Activated T-cell treated with anti-CD3 and anti-CD28 coated beads, Interleukin-2, amount 50 U/mL, for 24 hours (primary cell): ENCODE measurements at regions not wholly inside any gene's neighbourhood (a gene's known extent, or its start where the extent isn't known, plus 50 kb on each side); places are given as distances from the start of the nearest gene placed in this dataset.
"Not testable (repeated sequence)": the region's sequence is repeated elsewhere in the genome, so short reads cannot be mapped to it uniquely, and the experiment has no call there.

ENCODE experiments used
- DNase-seq: peaks from one replicate; pipeline ENCODE4 v3.0.0-alpha.2; 2020
- H3K27ac Mint-ChIP-seq: 2 replicates; pipeline ENCODE4 v1.8.0; 2020; ENCODE audit warnings: mild to moderate bottlenecking, mixed read lengths
- H3K27me3 Mint-ChIP-seq: 2 replicates; pipeline ENCODE4 v1.8.0; 2020; ENCODE audit warnings: mixed read lengths
- H3K36me3 Mint-ChIP-seq: 2 replicates; pipeline ENCODE4 v1.8.0; 2020; ENCODE audit warnings: low read depth, mixed read lengths
- H3K4me1 Mint-ChIP-seq: 2 replicates; pipeline ENCODE4 v1.8.0; 2020; ENCODE audit warnings: low read depth, mixed read lengths
- H3K4me3 Mint-ChIP-seq: 2 replicates; pipeline ENCODE4 v1.8.0; 2020; ENCODE audit warnings: mild to moderate bottlenecking, moderate library complexity, mixed read lengths
- H3K9me3 Mint-ChIP-seq: 2 replicates; pipeline ENCODE4 v1.8.0; 2020; ENCODE audit warnings: mixed read lengths

DNA sequence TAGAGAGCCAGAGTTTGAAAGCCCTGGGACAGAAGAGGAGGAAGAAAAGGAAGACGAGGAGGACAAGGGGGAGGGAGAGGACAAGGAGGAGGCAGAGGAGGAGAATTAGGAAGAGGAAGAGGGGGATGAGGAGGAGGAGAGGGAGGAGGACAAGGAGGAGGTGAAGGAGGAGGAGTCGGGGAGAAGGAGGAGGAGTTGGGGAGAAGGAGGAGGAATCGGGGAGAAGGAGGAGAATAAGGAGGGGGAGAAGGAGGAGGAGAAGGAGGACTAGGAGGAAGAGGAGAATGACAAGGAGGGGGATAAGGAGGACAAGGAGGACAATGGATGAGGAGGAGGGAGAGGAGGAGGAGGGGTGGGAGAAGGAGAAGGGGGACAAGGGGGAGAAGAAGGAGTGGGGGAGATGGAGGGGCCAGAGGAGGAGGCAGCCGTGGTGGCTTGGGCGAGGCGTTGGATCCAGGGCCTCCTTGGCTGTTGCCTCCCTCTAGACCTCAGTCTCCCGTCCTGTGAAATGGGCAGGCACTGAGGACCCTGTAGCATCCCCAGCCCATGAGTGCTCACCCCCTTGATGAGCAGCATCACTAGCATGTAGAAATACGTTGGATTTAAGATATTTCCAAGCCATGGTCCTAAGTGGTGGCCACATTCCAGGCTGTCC is 179.6 kb downstream of the LMLN start:
- not testable (repeated sequence) for H3K36me3 Mint-ChIP-seq, DNase-seq, H3K27me3 Mint-ChIP-seq, H3K4me3 Mint-ChIP-seq, H3K9me3 Mint-ChIP-seq, H3K4me1 Mint-ChIP-seq, H3K27ac Mint-ChIP-seq

DNA sequence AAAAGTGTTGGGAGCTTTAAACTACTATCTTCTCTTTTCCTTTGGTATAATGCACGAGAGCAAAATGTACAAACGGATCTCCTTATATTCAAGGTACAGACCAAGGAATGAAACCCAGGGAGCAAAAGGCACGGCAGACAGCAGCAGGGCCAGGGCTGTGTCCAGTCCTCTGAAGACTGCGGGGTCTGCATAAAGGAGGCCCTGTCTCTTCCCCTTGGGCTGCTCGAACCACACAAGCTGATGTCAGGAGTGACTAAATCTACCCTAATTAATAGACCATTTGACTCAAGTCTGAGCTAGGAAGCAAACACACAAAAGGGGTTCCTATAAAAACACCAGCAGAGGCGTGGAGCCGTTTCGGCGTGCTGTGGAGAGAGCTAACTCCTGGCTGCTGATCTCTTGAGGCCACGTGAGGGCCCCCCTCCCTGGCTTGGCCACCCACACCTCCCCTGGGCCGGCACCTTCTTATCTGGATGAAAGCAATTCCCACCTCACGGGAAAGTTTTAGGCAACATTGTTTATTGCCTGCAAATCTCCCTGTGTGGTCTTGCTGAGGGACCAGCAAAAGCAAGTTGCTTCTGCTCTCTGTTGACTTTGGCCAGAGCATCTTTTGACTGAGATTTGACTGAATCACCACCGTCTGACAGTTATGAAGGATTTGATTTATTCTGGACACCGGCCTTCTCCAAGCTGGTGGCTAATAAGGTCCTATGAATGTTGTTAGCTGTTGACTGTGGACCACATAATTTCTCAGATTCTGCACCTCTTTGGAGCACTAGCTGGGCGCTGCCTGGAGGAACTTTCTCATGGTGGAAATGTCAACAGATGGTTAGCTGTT is 183.5 kb downstream of the LMLN start:
- H3K4me3 Mint-ChIP-seq, H3K4me1 Mint-ChIP-seq: not testable (repeated sequence)

DNA sequence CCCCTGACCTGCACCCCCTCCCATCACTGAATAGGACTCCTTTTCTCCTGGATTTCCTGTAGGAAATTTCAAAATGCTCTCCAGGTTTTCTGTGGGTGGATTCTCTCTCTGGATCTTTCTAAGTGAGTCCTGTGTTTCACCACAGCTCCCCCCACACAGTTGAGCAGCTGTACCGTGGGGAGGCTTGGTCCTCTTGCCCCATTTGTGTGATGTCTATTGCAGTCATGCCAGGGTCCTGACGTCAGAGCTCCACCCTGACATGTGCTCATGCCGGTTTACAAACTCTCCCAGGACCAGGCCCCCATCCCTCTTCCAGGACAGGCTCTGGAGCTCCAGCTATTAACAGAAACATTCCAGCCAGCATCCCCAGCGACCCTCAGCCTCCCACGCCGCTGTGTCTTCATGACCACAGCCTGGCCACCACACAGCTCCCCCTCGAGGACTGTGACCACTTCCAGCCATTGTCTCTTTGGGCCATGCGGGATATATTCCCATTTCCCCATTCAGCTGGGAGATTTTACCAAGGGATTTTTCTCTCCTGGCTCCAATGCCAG is 185.3 kb downstream of the LMLN start:
- H3K4me3 Mint-ChIP-seq, H3K27me3 Mint-ChIP-seq, DNase-seq, H3K36me3 Mint-ChIP-seq, H3K9me3 Mint-ChIP-seq, H3K4me1 Mint-ChIP-seq, H3K27ac Mint-ChIP-seq: not testable (repeated sequence)

More for the DNA sequence above, 183.5 kb downstream of the LMLN start:
- not testable (repeated sequence) for H3K27ac Mint-ChIP-seq, H3K36me3 Mint-ChIP-seq, DNase-seq, H3K9me3 Mint-ChIP-seq, H3K27me3 Mint-ChIP-seq

DNA sequence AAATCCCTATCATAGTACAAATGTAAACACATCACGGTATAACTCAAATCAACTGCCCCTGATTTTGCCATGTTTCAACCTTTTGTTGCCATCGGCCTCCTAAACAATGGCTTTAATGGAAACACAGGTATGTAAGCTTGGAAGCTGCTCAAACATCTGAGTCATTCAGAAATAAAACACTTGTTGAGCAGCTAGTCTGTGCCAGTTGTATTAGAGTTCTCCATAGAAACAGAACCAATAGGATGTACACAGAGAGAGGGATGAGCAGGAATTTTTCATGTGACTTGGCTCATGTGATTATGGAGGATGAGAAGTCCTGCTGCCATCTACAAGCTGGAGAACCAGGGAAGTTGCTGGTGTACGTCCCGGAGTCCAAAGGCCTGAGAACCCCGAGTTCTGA is 186.1 kb downstream of the LMLN start:
- DNase-seq, H3K9me3 Mint-ChIP-seq, H3K27ac Mint-ChIP-seq: not testable (repeated sequence)

DNA sequence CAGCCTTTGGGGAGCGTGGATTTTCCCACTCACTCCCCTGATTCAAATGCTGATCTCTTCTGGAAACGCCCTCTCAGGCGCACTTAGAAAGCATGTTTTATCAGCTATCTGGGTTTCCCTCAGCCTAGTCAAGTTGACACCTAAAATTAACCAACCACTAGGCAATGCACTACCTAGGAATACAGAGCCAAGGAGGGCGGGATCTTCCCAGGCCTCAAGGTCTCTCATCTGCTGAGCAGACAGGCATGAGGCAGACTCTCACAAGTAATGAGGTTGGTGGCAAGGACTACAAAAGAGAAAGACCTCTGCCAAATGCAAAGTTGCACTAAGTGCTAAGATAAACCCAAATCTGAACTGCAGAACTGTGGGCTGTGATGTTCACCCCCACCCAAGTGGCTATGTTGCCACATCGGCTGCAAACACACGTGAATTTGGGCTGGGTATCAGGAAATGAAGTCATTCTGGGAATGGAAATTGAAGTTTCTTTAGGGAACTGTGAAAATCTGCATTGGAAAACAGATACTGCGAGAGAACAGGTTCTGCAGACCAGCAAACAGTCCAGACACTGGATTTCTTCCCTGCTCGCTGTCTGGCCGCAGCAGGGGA is 186.6 kb downstream of the LMLN start:
- H3K27me3 Mint-ChIP-seq = not testable (repeated sequence)

More for the DNA sequence above, 186.1 kb downstream of the LMLN start:
- not testable (repeated sequence) for H3K36me3 Mint-ChIP-seq, H3K27me3 Mint-ChIP-seq, H3K4me3 Mint-ChIP-seq, H3K4me1 Mint-ChIP-seq

DNA sequence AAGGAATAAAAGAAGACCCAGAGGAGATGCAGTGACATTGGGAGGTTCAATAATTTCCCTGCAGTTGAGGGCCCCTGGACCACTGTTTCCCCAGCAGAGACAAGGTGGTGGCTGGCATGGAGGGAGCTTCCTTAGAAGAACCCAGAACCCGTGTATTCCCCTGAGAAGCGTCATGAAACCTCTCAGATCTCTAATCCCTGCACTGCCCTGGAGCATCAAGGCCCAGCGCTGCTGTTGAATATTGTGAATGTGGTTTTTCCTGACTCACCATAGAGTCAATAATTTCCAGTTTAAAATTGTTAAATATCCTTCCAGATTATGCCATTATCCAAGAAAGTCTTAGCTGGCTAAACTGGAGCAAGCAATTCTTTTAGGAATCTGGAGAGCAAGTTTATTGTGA is 187.2 kb downstream of the LMLN start:
- H3K4me3 Mint-ChIP-seq, H3K9me3 Mint-ChIP-seq, H3K27ac Mint-ChIP-seq, DNase-seq, H3K27me3 Mint-ChIP-seq, H3K4me1 Mint-ChIP-seq, H3K36me3 Mint-ChIP-seq: not testable (repeated sequence)

More for the DNA sequence above, 186.6 kb downstream of the LMLN start:
- DNase-seq, H3K9me3 Mint-ChIP-seq, H3K4me3 Mint-ChIP-seq, H3K36me3 Mint-ChIP-seq, H3K27ac Mint-ChIP-seq, H3K4me1 Mint-ChIP-seq: not testable (repeated sequence)

DNA sequence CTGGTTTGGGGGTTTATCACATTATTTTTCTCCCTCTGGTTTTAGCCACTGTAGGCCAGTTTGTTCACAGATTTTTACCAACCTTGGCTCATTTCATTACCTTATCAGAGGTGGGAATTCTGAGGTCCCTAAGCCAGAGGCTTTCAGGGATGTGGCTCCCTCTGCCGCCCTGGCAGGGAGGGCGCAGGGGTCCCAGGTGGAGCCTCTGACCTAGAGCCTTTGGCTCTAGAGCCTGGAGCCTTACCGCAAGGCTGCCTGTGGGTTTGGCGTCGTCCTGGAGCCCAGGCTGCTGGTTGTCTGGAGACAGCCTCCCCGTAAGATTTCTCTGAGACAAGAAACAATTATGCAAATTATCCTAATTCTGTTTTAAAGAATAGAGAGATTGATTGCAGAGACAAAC is 188.0 kb downstream of the LMLN start:
- H3K27me3 Mint-ChIP-seq = peaks cover 14% of the 10 kb centered on the region
- not testable (repeated sequence) for H3K4me1 Mint-ChIP-seq, H3K9me3 Mint-ChIP-seq, DNase-seq, H3K36me3 Mint-ChIP-seq, H3K27ac Mint-ChIP-seq, H3K4me3 Mint-ChIP-seq

DNA sequence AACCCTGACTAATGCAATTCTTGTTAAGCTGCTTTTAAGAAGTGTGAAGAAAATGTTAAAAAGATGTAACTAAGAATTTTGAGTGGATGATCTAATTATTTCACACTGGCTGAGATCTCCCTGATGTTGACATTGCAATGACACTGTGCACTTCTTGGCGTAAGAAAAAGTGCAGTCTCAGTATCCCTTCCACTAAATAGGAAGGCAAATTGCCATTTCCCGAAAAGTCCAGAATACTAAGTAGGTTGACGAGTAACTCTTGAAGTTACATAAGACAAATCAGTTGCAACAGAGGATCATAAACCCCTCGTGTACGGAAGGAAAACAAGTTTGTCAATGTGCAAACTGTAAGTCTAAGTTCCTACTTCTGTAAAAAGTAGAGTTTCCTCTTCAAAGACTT is 189.9 kb downstream of the LMLN start:
- peaks cover 15% of the 10 kb centered on the region for H3K27me3 Mint-ChIP-seq
- not testable (repeated sequence) for DNase-seq, H3K27ac Mint-ChIP-seq, H3K36me3 Mint-ChIP-seq, H3K4me3 Mint-ChIP-seq, H3K9me3 Mint-ChIP-seq, H3K4me1 Mint-ChIP-seq

DNA sequence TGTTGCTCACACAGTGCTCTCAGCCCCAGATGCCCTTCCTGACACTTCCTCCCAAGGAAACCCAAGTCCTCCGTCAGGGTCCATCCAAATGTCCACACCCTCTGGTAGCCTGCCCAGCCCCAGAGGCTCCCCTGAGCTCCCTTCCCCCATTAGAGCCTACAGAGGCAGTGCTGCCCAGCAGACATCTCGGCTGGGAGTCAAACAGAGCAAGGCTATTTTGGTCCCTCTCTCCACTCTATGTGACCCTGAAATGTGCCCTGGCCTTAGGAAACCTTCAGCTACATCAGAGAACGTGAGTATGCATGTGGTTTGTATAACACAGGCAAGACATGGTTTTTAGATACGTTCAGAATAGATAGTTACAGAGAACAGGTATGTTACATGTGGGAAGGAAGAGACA is 191.8 kb downstream of the LMLN start:
- not testable (repeated sequence) for H3K4me1 Mint-ChIP-seq, H3K36me3 Mint-ChIP-seq, H3K27ac Mint-ChIP-seq, H3K9me3 Mint-ChIP-seq, DNase-seq, H3K4me3 Mint-ChIP-seq
- peaks cover 14% of the 10 kb centered on the region for H3K27me3 Mint-ChIP-seq

DNA sequence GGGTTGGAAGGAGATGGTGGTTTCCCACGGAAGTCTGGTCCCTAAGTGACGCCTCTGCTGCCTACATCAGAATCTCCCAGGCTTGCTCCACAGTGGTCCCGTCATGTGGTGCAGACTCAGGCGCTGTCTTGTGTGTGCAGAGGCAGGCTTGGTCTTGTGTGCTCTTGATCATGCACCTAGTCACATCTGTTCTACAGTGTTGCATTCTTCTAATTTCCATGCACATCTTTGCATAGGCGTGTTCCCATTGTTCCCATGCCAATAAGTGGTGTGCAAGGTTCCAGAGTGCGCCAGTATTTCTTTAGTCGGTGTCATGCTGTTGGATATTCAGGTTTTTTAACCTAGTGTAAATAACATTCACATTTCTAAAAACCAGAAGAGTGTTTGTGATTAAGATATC is 195.8 kb downstream of the LMLN start:
- H3K36me3 Mint-ChIP-seq, H3K4me3 Mint-ChIP-seq, H3K4me1 Mint-ChIP-seq, H3K9me3 Mint-ChIP-seq, DNase-seq, H3K27me3 Mint-ChIP-seq, H3K27ac Mint-ChIP-seq: not testable (repeated sequence)

DNA sequence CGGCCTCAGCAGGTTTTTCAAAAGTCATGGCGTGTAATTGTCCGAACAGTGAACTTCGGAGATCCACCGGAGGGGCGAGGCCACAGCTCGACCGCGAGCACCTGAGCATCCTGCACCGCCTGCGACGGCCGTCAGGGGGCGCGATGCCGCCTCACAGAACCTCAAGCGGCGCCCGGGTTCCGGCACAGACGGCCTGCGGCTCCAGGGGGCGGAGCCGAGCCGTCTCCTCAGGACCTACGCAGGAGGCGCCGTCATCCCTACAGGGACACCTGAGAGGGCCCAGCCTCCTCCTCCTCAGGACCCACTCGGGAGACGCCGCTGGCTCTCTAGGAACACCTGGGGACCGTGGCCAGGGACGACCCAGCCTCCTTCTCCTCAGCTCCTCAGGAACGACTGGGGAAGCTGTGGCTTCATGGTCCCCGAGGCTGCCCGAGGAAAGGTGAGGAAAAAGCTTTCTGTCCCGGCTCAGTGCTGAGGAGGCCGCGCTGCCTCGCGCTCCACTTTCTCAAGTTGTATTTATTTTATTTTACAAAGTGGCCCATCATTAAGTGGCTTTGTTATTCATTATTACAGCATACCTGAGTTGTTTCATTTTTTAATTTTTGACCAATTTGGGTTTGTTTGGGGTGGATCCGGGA is 197.3 kb downstream of the LMLN start:
- DNase-seq, H3K27me3 Mint-ChIP-seq, H3K27ac Mint-ChIP-seq, H3K36me3 Mint-ChIP-seq, H3K4me3 Mint-ChIP-seq, H3K4me1 Mint-ChIP-seq, H3K9me3 Mint-ChIP-seq: not testable (repeated sequence)

DNA sequence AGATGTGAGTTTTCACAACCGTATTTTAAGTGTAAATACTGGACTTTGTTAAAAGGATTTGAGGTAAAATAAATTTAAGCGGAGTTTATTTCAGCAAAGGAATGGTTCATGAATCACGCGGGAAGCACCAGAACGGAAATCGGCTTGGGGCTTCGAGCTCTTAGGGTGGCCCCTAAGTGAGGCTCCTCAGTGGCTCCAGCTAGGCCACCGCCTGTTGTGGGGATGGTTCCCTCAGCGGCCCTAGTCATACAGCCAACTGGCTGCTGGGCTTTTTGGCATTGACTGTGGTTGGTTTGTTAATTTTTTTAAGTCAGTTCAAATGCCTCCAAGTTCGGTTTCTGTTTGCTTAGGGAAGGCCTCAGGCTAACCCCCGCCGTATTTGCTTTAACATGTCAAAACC is 198.0 kb downstream of the LMLN start:
- not testable (repeated sequence) for H3K9me3 Mint-ChIP-seq, H3K36me3 Mint-ChIP-seq, H3K27ac Mint-ChIP-seq, H3K4me1 Mint-ChIP-seq, H3K27me3 Mint-ChIP-seq, DNase-seq
- H3K4me3 Mint-ChIP-seq = peak overlapping the region; percentile 12

DNA sequence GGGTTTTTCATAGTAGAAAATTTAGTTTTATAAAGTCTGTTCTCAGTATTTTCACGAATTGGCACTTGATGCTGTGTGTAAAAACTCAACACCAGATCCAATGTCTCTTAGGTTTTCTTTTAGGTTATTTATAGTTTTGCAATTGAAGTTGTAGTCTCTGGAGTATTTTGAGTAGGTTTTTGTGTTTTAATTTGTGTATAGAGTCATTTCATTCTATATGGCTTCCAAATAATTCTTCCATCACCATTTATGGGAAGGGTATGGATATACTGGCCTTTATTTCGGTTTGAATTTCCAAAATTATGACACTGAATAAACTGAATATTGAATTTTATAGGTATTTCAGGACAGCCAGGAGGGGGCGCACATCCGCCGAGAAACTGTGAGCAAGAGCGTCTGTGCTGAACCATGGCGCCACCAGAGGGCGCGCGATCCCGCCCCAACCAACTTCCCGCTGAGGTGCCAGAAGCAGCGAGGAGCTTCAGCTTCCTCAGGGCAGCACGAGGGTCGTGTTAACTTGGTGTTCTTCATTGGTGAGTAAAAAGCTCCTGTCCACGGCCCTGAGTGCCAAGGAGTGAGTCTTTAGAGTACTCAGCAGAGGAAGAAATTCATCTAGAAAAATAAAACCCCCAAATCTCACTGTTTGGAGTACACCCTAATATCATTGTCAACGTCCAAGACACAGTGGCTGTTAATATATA is 207.5 kb downstream of the LMLN start:
- H3K4me3 Mint-ChIP-seq, H3K36me3 Mint-ChIP-seq, H3K27ac Mint-ChIP-seq, H3K4me1 Mint-ChIP-seq, H3K27me3 Mint-ChIP-seq, H3K9me3 Mint-ChIP-seq: not testable (repeated sequence)
- DNase-seq = peak; percentile 83

DNA sequence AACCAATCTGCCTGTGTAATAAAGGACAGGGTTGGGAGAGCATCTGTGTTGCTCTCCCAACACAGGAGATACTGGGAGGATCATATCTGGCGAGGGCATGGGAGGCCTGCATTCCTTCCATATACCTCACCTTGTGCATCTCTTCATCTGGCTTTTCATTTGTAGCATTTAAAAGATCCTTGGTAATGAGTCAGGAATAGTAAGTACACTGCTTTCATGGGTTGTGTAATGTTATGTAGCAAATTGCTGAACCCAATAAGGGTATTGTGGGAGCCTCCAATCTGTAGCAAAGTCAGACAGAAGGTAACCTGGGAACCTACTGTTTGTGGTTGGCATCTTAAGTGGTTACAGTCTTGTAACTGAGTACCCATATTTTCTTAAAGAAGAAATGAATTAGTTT is 210.8 kb downstream of the LMLN start:
- not testable (repeated sequence) for H3K27ac Mint-ChIP-seq, H3K4me3 Mint-ChIP-seq, H3K9me3 Mint-ChIP-seq, H3K27me3 Mint-ChIP-seq, H3K4me1 Mint-ChIP-seq, H3K36me3 Mint-ChIP-seq, DNase-seq
